Neural cell (in vitro differentiated cells): ENCODE measurements at regions not wholly inside any gene's neighbourhood (a gene's known extent, or its start where the extent isn't known, plus 50 kb on each side); places are given as distances from the start of the nearest gene placed in this dataset.

Experiments used
- H2AFZ ChIP-seq: fragments of 200-600, 300-800 bp; sonication (generic), shearing (Covaris generic); 2 replicates; pipeline ENCODE4 v1.6.0; 2014; ENCODE audit warnings: low read depth, mild to moderate bottlenecking, antibody characterized with exemption, low read length, moderate library complexity
- H3F3A ChIP-seq: fragments of 200-600 bp; shearing (Covaris generic); 2 replicates; pipeline ENCODE4 v1.6.1; 2016; ENCODE audit warnings: mild to moderate bottlenecking, moderate library complexity, mixed read lengths, antibody characterized with exemption, low read length; ENCODE audit not compliant: insufficient read depth, poor library complexity, severe bottlenecking
- H3K27ac ChIP-seq: fragments of 200-600, 300-800 bp; sonication (generic), shearing (Covaris generic); 2 replicates; pipeline ENCODE4 v1.5.1; 2014; ENCODE audit warnings: mild to moderate bottlenecking, low read length, moderate library complexity
- H3K27me3 ChIP-seq: fragments of 300-800, 200-600 bp; sonication (generic), shearing (Covaris generic); 2 replicates; pipeline ENCODE4 v1.6.0; 2014; ENCODE audit warnings: mild to moderate bottlenecking, low read depth, low read length, moderate library complexity; ENCODE audit not compliant: insufficient read depth
- H3K36me3 ChIP-seq: fragments of 300-800, 200-600 bp; sonication (generic), shearing (Covaris generic); 2 replicates; pipeline ENCODE4 v1.5.1; 2014; ENCODE audit warnings: mild to moderate bottlenecking, antibody characterized with exemption, low read length, moderate library complexity; ENCODE audit not compliant: insufficient read depth
- H3K4me2 ChIP-seq: fragments of 300-800, 200-600 bp; sonication (generic), shearing (Covaris generic); 2 replicates; pipeline ENCODE4 v1.6.0; 2014; ENCODE audit warnings: mild to moderate bottlenecking, low read length
- H3K4me3 ChIP-seq: fragments of 300-800, 200-600 bp; sonication (generic), shearing (Covaris generic); 2 replicates; pipeline ENCODE4 v1.5.1; 2014; ENCODE audit warnings: mild to moderate bottlenecking, low read length, moderate library complexity
- H3K79me2 ChIP-seq: fragments of 200-600 bp; shearing (Covaris generic); replicated peaks from 2 replicates; pipeline ENCODE4 v1.6.0; 2014; ENCODE audit warnings: mild to moderate bottlenecking, low read length, moderate library complexity; ENCODE audit not compliant: insufficient read depth
- H3K9ac ChIP-seq: fragments of 300-800, 200-600 bp; sonication (generic), shearing (Covaris generic); 2 replicates; pipeline ENCODE4 v1.6.1; 2016; ENCODE audit warnings: mild to moderate bottlenecking, low read length, mixed read lengths
- H3K9me2 ChIP-seq: fragments of 200-600 bp; shearing (Covaris generic); 2 replicates; pipeline ENCODE4 v1.6.1; 2016; ENCODE audit warnings: mild to moderate bottlenecking, low read length, mixed read lengths; ENCODE audit not compliant: insufficient read depth
- H3K9me3 ChIP-seq: fragments of 200-600, 300-800 bp; sonication (generic), shearing (Covaris generic); 2 replicates; pipeline ENCODE4 v1.6.1; 2016; ENCODE audit warnings: mild to moderate bottlenecking, mixed run types, low read length, moderate library complexity, mixed read lengths
- H4K20me1 ChIP-seq: fragments of 200-600 bp; shearing (Covaris generic); 2 replicates; pipeline ENCODE4 v1.6.1; 2016; ENCODE audit warnings: mild to moderate bottlenecking, mixed run types; ENCODE audit not compliant: insufficient read depth
- EP300 ChIP-seq: fragments of 450-650 bp; conservative IDR thresholded peaks from 2 replicates; pipeline ENCODE4 v1.6.1; 2014; ENCODE audit warnings: antibody characterized with exemption, mild to moderate bottlenecking, moderate library complexity; ENCODE audit not compliant: poor library complexity, severe bottlenecking
- EZH2 ChIP-seq: fragments of 200-600, 300-800 bp; shearing (Covaris generic), sonication (generic); IDR thresholded peaks from 2 replicates; pipeline ENCODE4 v1.6.1; 2014; ENCODE audit warnings: antibody characterized with exemption, low read length, borderline replicate concordance, mild to moderate bottlenecking; ENCODE audit not compliant: insufficient read depth, poor library complexity, severe bottlenecking
- MXI1 ChIP-seq: fragments of 450-650 bp; conservative IDR thresholded peaks from 2 replicates; pipeline ENCODE4 v1.6.1; 2014; ENCODE audit warnings: antibody characterized with exemption, mild to moderate bottlenecking; ENCODE audit not compliant: poor library complexity, severe bottlenecking
- POLR2AphosphoS5 ChIP-seq: IDR thresholded peaks from 2 replicates; pipeline ENCODE4 v1.6.1; 2012
- RAD21 ChIP-seq: fragments of 450-650 bp; conservative IDR thresholded peaks from 2 replicates; pipeline ENCODE4 v1.6.1; 2014; ENCODE audit warnings: antibody characterized with exemption, mild to moderate bottlenecking, moderate library complexity
- SMC3 ChIP-seq: fragments of 450-650 bp; conservative IDR thresholded peaks from 2 replicates; pipeline ENCODE4 v1.6.1; 2014; ENCODE audit warnings: antibody characterized with exemption, mild to moderate bottlenecking, moderate library complexity; ENCODE audit not compliant: poor library complexity
- TAF1 ChIP-seq: IDR thresholded peaks from 2 replicates; pipeline ENCODE4 v1.6.1; 2012; ENCODE audit warnings: low read depth
- TF ChIP-seq, protein P1 (sequence below): IDR thresholded peaks from 2 replicates; pipeline ENCODE4 v1.6.1; 2012; ENCODE audit warnings: borderline replicate concordance
- TF ChIP-seq, protein P2 (sequence below): fragments of 450-650 bp; IDR thresholded peaks from 2 replicates; pipeline ENCODE4 v1.5.1; 2014; ENCODE audit warnings: antibody characterized with exemption, mild to moderate bottlenecking, moderate library complexity; ENCODE audit not compliant: poor library complexity, severe bottlenecking

DNA sequence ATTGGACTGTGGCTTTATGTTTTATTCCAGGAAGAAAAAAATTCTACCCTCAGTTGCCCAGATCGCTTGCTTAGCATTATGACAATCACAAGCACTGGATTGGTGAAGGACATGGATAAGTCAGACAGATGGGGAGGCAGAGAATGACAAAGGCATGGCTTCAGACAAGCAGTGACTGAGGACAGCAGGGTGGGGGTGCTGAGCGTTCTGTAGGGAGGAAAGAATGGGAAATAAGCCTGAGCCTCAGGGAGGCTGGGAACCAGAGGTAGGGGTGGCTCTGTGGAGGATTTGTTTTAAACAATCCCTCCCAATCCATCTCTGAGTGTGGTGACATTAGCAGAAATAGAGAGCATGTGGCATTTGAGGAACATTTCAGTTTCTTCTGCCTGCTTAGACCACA, 896.9 kb downstream of the CCSER2 start:
- TF ChIP-seq EP300 (no peak), SMC3 (no peak), TAF1 (no peak), RAD21 (no peak), EZH2 (no peak)
- TF ChIP-seq, protein P1, sequence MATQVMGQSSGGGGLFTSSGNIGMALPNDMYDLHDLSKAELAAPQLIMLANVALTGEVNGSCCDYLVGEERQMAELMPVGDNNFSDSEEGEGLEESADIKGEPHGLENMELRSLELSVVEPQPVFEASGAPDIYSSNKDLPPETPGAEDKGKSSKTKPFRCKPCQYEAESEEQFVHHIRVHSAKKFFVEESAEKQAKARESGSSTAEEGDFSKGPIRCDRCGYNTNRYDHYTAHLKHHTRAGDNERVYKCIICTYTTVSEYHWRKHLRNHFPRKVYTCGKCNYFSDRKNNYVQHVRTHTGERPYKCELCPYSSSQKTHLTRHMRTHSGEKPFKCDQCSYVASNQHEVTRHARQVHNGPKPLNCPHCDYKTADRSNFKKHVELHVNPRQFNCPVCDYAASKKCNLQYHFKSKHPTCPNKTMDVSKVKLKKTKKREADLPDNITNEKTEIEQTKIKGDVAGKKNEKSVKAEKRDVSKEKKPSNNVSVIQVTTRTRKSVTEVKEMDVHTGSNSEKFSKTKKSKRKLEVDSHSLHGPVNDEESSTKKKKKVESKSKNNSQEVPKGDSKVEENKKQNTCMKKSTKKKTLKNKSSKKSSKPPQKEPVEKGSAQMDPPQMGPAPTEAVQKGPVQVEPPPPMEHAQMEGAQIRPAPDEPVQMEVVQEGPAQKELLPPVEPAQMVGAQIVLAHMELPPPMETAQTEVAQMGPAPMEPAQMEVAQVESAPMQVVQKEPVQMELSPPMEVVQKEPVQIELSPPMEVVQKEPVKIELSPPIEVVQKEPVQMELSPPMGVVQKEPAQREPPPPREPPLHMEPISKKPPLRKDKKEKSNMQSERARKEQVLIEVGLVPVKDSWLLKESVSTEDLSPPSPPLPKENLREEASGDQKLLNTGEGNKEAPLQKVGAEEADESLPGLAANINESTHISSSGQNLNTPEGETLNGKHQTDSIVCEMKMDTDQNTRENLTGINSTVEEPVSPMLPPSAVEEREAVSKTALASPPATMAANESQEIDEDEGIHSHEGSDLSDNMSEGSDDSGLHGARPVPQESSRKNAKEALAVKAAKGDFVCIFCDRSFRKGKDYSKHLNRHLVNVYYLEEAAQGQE = no peak
- H3K9ac ChIP-seq = no peak overlapping the region
- H3K27me3 ChIP-seq = no peaks in the 10 kb centered on the region
- H3K27ac ChIP-seq = no peak overlapping the region
- no peaks in the 10 kb centered on the region for H3K9me3 ChIP-seq
- H3K79me2 ChIP-seq = no peaks in the 10 kb centered on the region
- H3K9me2 ChIP-seq = no peaks in the 10 kb centered on the region
- no peak overlapping the region for H3K4me3 ChIP-seq
- H4K20me1 ChIP-seq = no peaks in the 10 kb centered on the region
- no peak overlapping the region for H2AFZ ChIP-seq
- H3F3A ChIP-seq = no peaks in the 10 kb centered on the region
- H3K4me2 ChIP-seq = no peak overlapping the region
- H3K36me3 ChIP-seq = no peaks in the 10 kb centered on the region

DNA sequence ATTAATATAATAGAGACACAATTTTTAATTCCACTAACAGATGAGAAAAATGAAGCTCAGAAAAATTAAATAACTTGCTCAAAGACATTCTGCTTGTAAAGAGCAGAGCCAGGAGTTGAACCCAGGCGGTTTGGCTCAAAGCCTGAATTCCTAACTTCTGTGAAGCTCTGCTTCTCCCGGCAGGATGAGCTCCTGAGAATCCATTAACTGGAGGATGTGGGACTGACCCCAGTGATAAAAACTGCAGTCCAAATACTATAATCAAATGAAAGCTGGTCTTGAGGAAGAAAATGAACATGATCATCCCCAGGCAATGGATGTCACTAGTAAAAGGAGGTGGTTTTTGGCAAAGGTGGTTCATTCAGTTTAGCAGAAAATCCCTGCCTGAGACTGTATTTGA, 898.2 kb downstream of the CCSER2 start:
- Histone ChIP-seq H3K79me2 (no peaks in the 10 kb centered on the region), H3K36me3 (no peaks in the 10 kb centered on the region), H2AFZ (no peak overlapping the region), H4K20me1 (no peaks in the 10 kb centered on the region), H3K9ac (no peak overlapping the region), H3F3A (no peaks in the 10 kb centered on the region), H3K4me2 (no peak overlapping the region), H3K27ac (no peak overlapping the region), H3K9me2 (no peaks in the 10 kb centered on the region), H3K9me3 (no peaks in the 10 kb centered on the region), H3K4me3 (no peak overlapping the region), H3K27me3 (no peaks in the 10 kb centered on the region)
- TF ChIP-seq EZH2 (no peak), SMC3 (no peak), RAD21 (no peak), TAF1 (no peak), EP300 (no peak), POLR2AphosphoS5 (no peak), MXI1 (no peak)
- TF ChIP-seq, protein P2, sequence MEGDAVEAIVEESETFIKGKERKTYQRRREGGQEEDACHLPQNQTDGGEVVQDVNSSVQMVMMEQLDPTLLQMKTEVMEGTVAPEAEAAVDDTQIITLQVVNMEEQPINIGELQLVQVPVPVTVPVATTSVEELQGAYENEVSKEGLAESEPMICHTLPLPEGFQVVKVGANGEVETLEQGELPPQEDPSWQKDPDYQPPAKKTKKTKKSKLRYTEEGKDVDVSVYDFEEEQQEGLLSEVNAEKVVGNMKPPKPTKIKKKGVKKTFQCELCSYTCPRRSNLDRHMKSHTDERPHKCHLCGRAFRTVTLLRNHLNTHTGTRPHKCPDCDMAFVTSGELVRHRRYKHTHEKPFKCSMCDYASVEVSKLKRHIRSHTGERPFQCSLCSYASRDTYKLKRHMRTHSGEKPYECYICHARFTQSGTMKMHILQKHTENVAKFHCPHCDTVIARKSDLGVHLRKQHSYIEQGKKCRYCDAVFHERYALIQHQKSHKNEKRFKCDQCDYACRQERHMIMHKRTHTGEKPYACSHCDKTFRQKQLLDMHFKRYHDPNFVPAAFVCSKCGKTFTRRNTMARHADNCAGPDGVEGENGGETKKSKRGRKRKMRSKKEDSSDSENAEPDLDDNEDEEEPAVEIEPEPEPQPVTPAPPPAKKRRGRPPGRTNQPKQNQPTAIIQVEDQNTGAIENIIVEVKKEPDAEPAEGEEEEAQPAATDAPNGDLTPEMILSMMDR = no peak
- TF ChIP-seq, protein P1 = no peak
